ENCODE measurements at regions not wholly inside any gene's neighbourhood (a gene's known extent, or its start where the extent isn't known, plus 50 kb on each side); places are given as distances from the start of the nearest gene placed in this dataset.
A peak's percentile ranks its signal among the peaks of the same experiment; 100 is the strongest.

DNA sequence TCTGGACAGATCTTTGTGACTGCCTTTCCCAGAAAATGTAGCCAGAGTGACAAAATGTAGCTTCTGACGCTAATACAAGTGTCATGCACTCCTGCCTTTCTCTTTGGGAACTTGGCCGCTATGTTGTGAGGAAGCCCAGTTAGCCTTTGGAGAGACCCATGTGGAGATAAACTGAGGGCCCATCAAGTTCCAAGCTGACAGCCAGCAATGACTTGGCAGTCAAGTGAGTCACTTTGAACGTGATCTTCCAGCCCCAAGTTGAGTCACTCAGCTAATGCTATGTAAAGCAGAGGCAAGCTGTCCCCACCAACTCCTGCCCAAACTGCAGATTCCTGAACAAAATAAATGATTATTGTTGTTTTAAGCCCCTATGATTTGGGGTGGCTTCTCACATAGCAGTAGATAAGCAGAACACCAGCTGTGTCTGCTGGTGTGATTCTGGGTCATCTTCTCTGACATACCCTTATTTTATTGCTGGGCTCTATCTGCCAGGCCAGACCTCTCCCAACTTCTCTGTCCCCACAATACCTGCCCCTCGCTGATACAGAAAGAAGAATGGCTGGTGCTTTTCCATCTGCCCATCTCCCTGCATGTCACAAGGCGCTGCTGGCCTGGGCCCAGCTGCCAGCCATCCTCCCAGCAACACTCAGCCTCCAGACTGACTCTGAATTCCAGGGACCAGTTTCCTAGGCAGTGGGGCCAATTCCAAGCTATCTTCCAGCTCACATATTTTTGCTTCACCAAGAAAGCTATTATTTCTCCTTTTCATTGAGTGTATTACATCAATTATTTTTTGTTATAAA lies 274.8 kb downstream of the LRFN2 start:
- intact Hi-C loops (cut with DNase I; ENCODE audit: low total_unique reads), result no loop called here

DNA sequence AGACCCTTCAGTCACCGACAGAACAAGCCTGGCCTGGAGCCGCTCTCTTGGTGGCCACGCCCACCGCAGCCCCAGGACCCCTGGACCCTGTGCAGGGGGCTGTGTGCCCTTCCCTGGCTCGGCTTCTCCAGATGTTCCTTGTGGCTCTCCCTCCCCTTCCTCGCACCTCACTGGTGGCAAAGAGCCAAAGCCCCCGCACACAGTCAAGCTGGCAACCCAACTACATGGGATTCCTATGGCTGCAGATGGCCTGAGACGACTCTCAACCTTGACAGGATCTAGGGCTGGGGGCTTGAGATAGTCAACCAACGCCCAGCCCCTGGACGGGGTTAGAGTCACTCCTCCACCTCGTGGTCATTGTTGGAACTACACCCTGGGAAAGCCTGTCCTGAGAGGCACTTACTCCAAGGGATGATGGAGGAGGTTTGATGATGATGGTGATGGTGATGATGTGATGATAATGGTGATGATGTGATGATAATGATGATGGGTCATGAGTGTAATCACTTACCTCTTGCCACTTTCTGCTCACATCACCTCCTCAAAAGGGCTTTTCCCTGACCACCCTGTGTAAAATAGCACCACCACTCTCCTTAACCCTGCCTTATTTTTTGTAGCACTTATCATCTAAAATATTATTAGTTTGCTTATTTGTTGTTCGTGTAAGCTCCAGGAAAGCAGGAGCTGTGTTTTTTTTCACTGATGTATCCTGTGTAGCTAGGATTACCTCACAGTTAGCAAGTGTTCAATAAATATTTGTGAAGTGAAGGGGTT lies 278.4 kb downstream of the LRFN2 start:
- no peaks in the 10 kb centered on the region for H3K9me3 ChIP-seq
- TF ChIP-seq, protein P1, sequence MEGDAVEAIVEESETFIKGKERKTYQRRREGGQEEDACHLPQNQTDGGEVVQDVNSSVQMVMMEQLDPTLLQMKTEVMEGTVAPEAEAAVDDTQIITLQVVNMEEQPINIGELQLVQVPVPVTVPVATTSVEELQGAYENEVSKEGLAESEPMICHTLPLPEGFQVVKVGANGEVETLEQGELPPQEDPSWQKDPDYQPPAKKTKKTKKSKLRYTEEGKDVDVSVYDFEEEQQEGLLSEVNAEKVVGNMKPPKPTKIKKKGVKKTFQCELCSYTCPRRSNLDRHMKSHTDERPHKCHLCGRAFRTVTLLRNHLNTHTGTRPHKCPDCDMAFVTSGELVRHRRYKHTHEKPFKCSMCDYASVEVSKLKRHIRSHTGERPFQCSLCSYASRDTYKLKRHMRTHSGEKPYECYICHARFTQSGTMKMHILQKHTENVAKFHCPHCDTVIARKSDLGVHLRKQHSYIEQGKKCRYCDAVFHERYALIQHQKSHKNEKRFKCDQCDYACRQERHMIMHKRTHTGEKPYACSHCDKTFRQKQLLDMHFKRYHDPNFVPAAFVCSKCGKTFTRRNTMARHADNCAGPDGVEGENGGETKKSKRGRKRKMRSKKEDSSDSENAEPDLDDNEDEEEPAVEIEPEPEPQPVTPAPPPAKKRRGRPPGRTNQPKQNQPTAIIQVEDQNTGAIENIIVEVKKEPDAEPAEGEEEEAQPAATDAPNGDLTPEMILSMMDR (IDR thresholded peaks at IDR 0.05), result peak; percentile 79 to 84
- no peaks in the 10 kb centered on the region for H3K36me3 ChIP-seq
- no peak overlapping the region for H3K27ac ChIP-seq
- peaks cover 0 to 4% (median 2%) of the 10 kb centered on the region in 4 donors for H3K4me1 ChIP-seq
- H3K4me3 ChIP-seq, result no peak overlapping the region
- DNase-seq, result peak in 1 of 2 donors; percentile 51
- intact Hi-C loops (cut with DNase I; ENCODE audit: low total_unique reads), result loop anchor here (5.0 to 10.0 kb wide), 2 partner anchors 326 to 404 kb away; no protein-coding TSS in a partner anchor
- peaks cover 0 to 14% of the 10 kb centered on the region in 2 donors for H3K27me3 ChIP-seq

More for the DNA sequence above, 274.8 kb downstream of the LRFN2 start:
- no peaks in the 10 kb centered on the region for H3K36me3 ChIP-seq
- H3K9me3 ChIP-seq, result no peaks in the 10 kb centered on the region
- H3K4me3 ChIP-seq, result no peak overlapping the region
- TF ChIP-seq, protein P1 (IDR thresholded peaks at IDR 0.05), result no peak
- H3K4me1 ChIP-seq, result peaks cover 0 to 4% (median 2%) of the 10 kb centered on the region in 4 donors
- no peak for DNase-seq
- H3K27ac ChIP-seq, result no peak overlapping the region
- H3K27me3 ChIP-seq, result peaks cover 0 to 28% of the 10 kb centered on the region in 2 donors

DNA sequence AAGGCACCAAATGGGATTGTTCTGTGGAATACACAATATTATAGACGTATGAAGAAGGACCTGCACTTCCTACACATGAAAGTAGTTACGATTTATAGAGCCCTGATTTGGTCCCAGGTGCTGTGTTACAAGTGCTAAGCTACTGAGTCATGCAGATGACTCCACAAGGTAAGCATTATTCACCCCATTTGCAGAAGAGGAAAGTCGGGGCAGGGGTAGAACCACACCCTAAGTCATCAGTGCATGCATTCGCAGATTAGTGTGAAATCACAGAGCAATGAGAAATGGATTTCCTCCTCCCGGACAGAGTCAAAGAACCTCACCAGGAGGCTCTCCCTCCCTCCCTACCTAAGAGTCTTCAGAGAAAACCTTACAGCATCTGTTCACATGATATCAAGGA lies 279.5 kb downstream of the LRFN2 start:
- Histone ChIP-seq H3K36me3 (no peaks in the 10 kb centered on the region), H3K4me1 (peaks cover 0 to 4% (median 2%) of the 10 kb centered on the region in 4 donors), H3K4me3 (no peak overlapping the region), H3K27me3 (peaks cover 0 to 14% of the 10 kb centered on the region in 2 donors), H3K27ac (no peak overlapping the region), H3K9me3 (no peaks in the 10 kb centered on the region)
- intact Hi-C loops (cut with DNase I; ENCODE audit: low total_unique reads), result loop anchor here (5.0 to 10.0 kb wide), 2 partner anchors 325 to 403 kb away; no protein-coding TSS in a partner anchor
- DNase-seq, result no peak
- TF ChIP-seq, protein P1 (IDR thresholded peaks at IDR 0.05), result no peak

DNA sequence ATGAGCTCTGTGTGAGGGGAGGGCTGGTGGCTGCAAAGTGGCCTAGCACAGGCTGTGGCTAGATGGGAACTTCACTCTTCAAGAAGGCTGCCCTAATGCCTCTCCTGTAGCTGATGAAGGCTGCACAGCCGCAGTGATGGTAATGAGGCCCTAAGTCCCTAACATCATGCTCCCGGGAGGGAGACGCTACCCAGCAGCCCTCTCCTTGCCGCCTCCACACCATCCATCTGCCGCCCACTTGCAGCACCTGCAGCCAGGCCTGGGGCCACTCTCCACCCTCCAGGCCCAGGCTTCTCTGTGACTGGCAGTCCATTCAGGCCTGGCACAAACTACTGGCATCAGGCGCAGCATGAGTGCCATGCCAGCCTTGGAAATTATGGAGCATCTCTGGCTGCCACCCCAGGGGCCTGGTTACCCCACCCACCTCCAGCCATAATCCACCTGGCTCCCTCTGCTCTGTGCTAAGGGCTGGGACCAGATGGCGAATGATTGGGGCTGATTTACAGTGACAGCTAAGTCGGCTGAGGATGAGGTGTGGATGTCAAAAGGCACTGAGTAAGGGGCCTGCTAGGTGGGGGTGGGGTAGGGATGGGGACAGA lies 284.2 kb downstream of the LRFN2 start:
- Histone ChIP-seq H3K4me3 (no peak overlapping the region), H3K36me3 (no peaks in the 10 kb centered on the region), H3K4me1 (no peaks in the 10 kb centered on the region), H3K27me3 (peaks cover 0 to 8% of the 10 kb centered on the region in 2 donors), H3K9me3 (peaks cover 0 to 4% (median 0%) of the 10 kb centered on the region in 3 donors), H3K27ac (no peak overlapping the region)
- TF ChIP-seq, protein P1 (IDR thresholded peaks at IDR 0.05), result no peak
- no peak for DNase-seq
- intact Hi-C loops (cut with DNase I; ENCODE audit: low total_unique reads), result loop anchor here (10.0 kb wide), 1 partner anchor 398 kb away; no protein-coding TSS in a partner anchor

DNA sequence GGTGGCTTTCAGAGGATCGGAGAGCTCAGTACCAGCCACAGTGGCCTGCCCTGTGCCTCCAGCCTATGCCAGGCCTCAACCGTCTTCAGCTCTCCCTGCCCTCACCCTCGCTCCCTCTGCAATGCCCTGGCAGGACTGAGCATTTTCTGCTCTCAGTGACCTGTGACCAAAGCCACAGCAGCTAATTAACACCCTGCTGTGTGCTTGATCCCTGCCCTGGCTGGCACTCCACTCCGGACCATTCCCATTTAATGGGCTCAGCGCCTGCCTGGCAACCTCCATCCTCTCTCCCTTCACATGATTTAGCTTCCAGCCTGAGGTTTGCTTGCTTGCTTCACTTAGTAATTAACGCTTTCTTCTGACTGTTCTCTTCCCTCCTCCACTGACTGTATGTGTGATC lies 287.5 kb downstream of the LRFN2 start:
- H3K36me3 ChIP-seq, result no peaks in the 10 kb centered on the region
- H3K27me3 ChIP-seq, result peaks cover 0 to 5% of the 10 kb centered on the region in 2 donors
- TF ChIP-seq, protein P1 (IDR thresholded peaks at IDR 0.05), result no peak
- H3K4me3 ChIP-seq, result no peak overlapping the region
- peaks cover 0 to 4% (median 0%) of the 10 kb centered on the region in 3 donors for H3K9me3 ChIP-seq
- no peak overlapping the region for H3K27ac ChIP-seq
- intact Hi-C loops (cut with DNase I; ENCODE audit: low total_unique reads), result loop anchor here (10.0 kb wide), 1 partner anchor 395 kb away; no protein-coding TSS in a partner anchor
- no peaks in the 10 kb centered on the region for H3K4me1 ChIP-seq
- DNase-seq, result no peak

Measured in tibial artery (tissue), 4 donors.